Panc1 (cell line): ENCODE measurements at regions not wholly inside any gene's neighbourhood (a gene's known extent, or its start where the extent isn't known, plus 50 kb on each side); places are given as distances from the start of the nearest gene placed in this dataset.

ENCODE experiments used
- CTCF ChIP-seq: fragments of 450-650 bp; IDR thresholded peaks from 2 replicates; pipeline ENCODE4 v1.5.1; 2017; ENCODE audit warnings: mild to moderate bottlenecking
- POLR2AphosphoS5 ChIP-seq: IDR thresholded peaks from 2 replicates; pipeline ENCODE4 v1.6.1; 2012; ENCODE audit warnings: mild to moderate bottlenecking, low read depth, low read length, moderate library complexity
- SIN3A ChIP-seq: IDR thresholded peaks from 2 replicates; pipeline ENCODE4 v1.6.1; 2012; ENCODE audit warnings: low read depth, mild to moderate bottlenecking, low read length, moderate library complexity, borderline replicate concordance; ENCODE audit not compliant: insufficient read depth
- TCF7L2 ChIP-seq: IDR thresholded peaks from 2 replicates; pipeline ENCODE4 v1.6.1; 2011; ENCODE audit warnings: mild to moderate bottlenecking, low read depth, low read length, inconsistent platforms

DNA sequence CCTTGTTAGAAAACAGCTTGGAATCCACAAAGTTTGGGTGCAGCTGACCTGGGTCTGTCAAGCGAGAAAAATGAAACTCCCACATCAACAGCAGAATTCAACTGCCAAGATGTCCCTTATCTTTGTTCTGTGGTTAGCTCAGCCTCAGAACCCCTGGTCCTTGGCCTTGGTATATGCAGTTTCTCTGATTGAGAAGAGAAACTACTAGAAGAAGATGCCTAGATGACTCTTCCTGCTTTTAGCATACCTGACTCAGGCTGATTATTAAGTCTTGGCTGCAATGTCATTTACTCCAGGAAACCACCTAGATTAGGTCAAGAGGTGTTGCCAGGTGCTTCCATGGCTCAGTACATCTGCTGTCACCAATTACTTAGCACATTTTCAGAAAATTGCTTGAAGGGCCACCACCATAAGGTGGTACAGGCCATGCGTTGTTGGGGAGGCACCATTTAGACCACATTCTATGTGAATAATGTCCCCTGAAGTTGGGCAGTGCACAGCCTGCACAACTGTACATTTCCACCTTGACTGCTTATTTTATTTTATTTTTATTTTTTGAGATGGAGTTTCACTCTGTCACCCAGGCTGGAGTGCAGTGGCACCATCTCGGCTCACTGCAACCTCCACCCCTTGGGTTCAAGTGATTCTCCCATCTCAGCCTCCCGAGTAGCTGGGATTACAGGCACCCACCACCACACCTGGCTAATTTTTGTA, 59.4 kb upstream of the ZNF438 start:
- TF ChIP-seq SIN3A (no peak), CTCF (no peak), POLR2AphosphoS5 (no peak), TCF7L2 (no peak)
